GM12878 (cell line): ENCODE measurements at regions not wholly inside any gene's neighbourhood (a gene's known extent, or its start where the extent isn't known, plus 50 kb on each side); places are given as distances from the start of the nearest gene placed in this dataset.

ENCODE experiments used
- ATAC-seq: fragments of 200-7000 bp; cut with Tn5 transposase; 3 replicates; pipeline ENCODE4 v1.9.1; 2020; ENCODE audit warnings: mild to moderate bottlenecking, moderate library complexity
- BruUV-seq: library from RNA; stranded (reverse); fragments of 400-500 nt; replicated peaks from 2 replicates; lab custom pipeline; 2021; lab: Mats Ljungman, UMichigan
- CTCF ChIA-PET: fragments of 300-600 bp; sonication (Branson Sonifier 250); formaldehyde crosslinking; extraction: SDS; loops from one replicate; lab custom pipeline; 2021; ENCODE audit warnings: inconsistent platforms; lab: Yijun Ruan, JAX
- POLR2A ChIA-PET: fragments of 350-600 bp; formaldehyde crosslinking; extraction: SDS; loops from one replicate; lab custom pipeline; 2021; ENCODE audit warnings: inconsistent platforms; lab: Charles Lee
- RAD21 ChIA-PET: fragments of 300-600 bp; sonication (Branson Sonifier 250); formaldehyde crosslinking; loops from one replicate; lab custom pipeline; 2023; ENCODE audit warnings: antibody characterized with exemption; ENCODE audit not compliant: unreplicated experiment; lab: Charles Lee
- SMC1A ChIA-PET: fragments of 300-600 bp; sonication (Branson Sonifier 250); formaldehyde crosslinking; loops from one replicate; lab custom pipeline; 2023; ENCODE audit not compliant: unreplicated experiment, uncharacterized antibody; lab: Charles Lee
- DNase-seq: peaks from one replicate; pipeline ENCODE4 v3.0.0-alpha.2; 2011; ENCODE audit warnings: low read depth, low spot score
- FAIRE-seq: peaks from 3 replicates; lab custom pipeline; 2011; peaks lifted over from hg19 to GRCh38; lab: Jason Lieb, UNC
- H2AFZ ChIP-seq: 2 replicates; pipeline ENCODE4 v1.6.0; 2011; ENCODE audit warnings: low read depth, low read length, control low read depth; ENCODE audit not compliant: control insufficient read depth
- H3K27ac ChIP-seq: 2 replicates; pipeline ENCODE4 v1.5.1; 2011; ENCODE audit warnings: control low read depth; ENCODE audit not compliant: control insufficient read depth, insufficient read depth
- H3K27me3 ChIP-seq, 2 experiments: replicated peaks in 1 of 2; 2 replicates each; pipeline versions ENCODE4 v1.6.0 to v1.6.1; 2011; ENCODE audit warnings: low read length in 1 of 2; ENCODE audit not compliant: control insufficient read depth in 2 of 2, insufficient read depth in 2 of 2
- H3K36me3 ChIP-seq, 2 experiments: 2 replicates each; pipeline ENCODE4 v1.5.1; 2011; ENCODE audit warnings: low read length in 1 of 2; ENCODE audit not compliant: control insufficient read depth in 2 of 2, insufficient read depth in 2 of 2
- H3K4me1 ChIP-seq: 2 replicates; pipeline ENCODE4 v1.6.1; 2011; ENCODE audit warnings: mild to moderate bottlenecking, low read length, moderate library complexity, mixed read lengths; ENCODE audit not compliant: control insufficient read depth, insufficient read depth
- H3K4me2 ChIP-seq: 2 replicates; pipeline ENCODE4 v1.6.0; 2011; ENCODE audit warnings: control low read depth; ENCODE audit not compliant: control insufficient read depth, insufficient read depth
- H3K4me3 ChIP-seq: fragments of 200-600 bp; sonication (generic); 2 replicates; pipeline ENCODE4 v1.5.1; 2016
- H3K79me2 ChIP-seq: 2 replicates; pipeline ENCODE4 v1.6.0; 2011; ENCODE audit warnings: low read length; ENCODE audit not compliant: control insufficient read depth, insufficient read depth
- H3K9ac ChIP-seq: 2 replicates; pipeline ENCODE4 v1.8.0; 2011; ENCODE audit warnings: low read length, control low read depth, mixed read lengths; ENCODE audit not compliant: control insufficient read depth, insufficient read depth
- H3K9me3 ChIP-seq: replicated peaks from 3 replicates; pipeline ENCODE4 v1.5.1; 2011; ENCODE audit warnings: mild to moderate bottlenecking, low read length; ENCODE audit not compliant: control insufficient read depth, insufficient read depth
- H4K20me1 ChIP-seq: 2 replicates; pipeline ENCODE4 v1.6.0; 2011; ENCODE audit not compliant: control insufficient read depth, insufficient read depth
- CBX5 ChIP-seq: sonication (generic); IDR thresholded peaks from 2 replicates; pipeline ENCODE4 v1.6.1; 2016; ENCODE audit warnings: low read depth, moderate library complexity, mild to moderate bottlenecking, inconsistent platforms
- CREM ChIP-seq: IDR thresholded peaks from 2 replicates; pipeline ENCODE4 v1.6.1; 2014; ENCODE audit warnings: antibody characterized with exemption, low read depth
- E2F4 ChIP-seq: IDR thresholded peaks from 2 replicates; pipeline ENCODE4 v1.6.1; 2012; ENCODE audit warnings: low read depth, low read length, improper control_type of control experiment
- E2F8 ChIP-seq: fragments of 450-650 bp; IDR thresholded peaks from 2 replicates; pipeline ENCODE4 v1.6.1; 2018; ENCODE audit warnings: mild to moderate bottlenecking, low read depth, moderate library complexity; ENCODE audit not compliant: partially characterized antibody
- E4F1 ChIP-seq: fragments of 450-650 bp; IDR thresholded peaks from 2 replicates; pipeline ENCODE4 v1.6.1; 2018; ENCODE audit warnings: borderline replicate concordance, mild to moderate bottlenecking; ENCODE audit not compliant: partially characterized antibody
- FOXK2 ChIP-seq: fragments of 450-650 bp; IDR thresholded peaks from 2 replicates; pipeline ENCODE4 v1.6.1; 2017; ENCODE audit warnings: mild to moderate bottlenecking, moderate library complexity
- MTA3 ChIP-seq: IDR thresholded peaks from 2 replicates; pipeline ENCODE4 v1.6.1; 2012; ENCODE audit warnings: low read length, inconsistent platforms, borderline replicate concordance
- PML ChIP-seq: IDR thresholded peaks from 2 replicates; pipeline ENCODE4 v1.6.1; 2012; ENCODE audit warnings: low read length, inconsistent platforms
- POLR2A ChIP-seq: IDR thresholded peaks from 2 replicates; pipeline ENCODE4 v1.6.1; 2011; ENCODE audit warnings: low read depth, mild to moderate bottlenecking, low read length
- RFX5 ChIP-seq: IDR thresholded peaks from 2 replicates; pipeline ENCODE4 v1.6.1; 2011; ENCODE audit warnings: low read depth, low read length, improper control_type of control experiment
- SMC3 ChIP-seq: IDR thresholded peaks from 2 replicates; pipeline ENCODE4 v1.6.1; 2011; ENCODE audit warnings: low read length, improper control_type of control experiment, borderline replicate concordance
- WGBS: methylation state at CpG from one replicate; pipeline ENCODE4 v1.1.6; 2016; ENCODE audit warnings: low lambda C conversion rate; ENCODE audit not compliant: insufficient replicate concordance, insufficient coverage; ENCODE audit errors: missing lambda C conversion rate; 5-methylcytosine and 5-hydroxymethylcytosine counted together
- in situ Hi-C: fragments of 300-500 bp; cut with MboI; formaldehyde crosslinking; loops from 9 replicates; pipeline ENCODE4 v1.14.3; 2018; ENCODE audit warnings: mixed read lengths
- intact Hi-C: fragments of 100-400 bp; cut with micrococcal nuclease; formaldehyde crosslinking; loops from one replicate; pipeline ENCODE4 v1.14.2; 2022; ENCODE audit not compliant: unreplicated experiment

- DNase-seq: no peak
- Histone ChIP-seq H3K27me3 (no peaks in the 10 kb centered on the region), H3K79me2 (no peaks in the 10 kb centered on the region), H3K27ac (no peak overlapping the region), H4K20me1 (no peaks in the 10 kb centered on the region), H3K4me1 (no peaks in the 10 kb centered on the region), H3K4me3 (no peak overlapping the region), H2AFZ (no peak overlapping the region), H3K9me3 (no peaks in the 10 kb centered on the region; the same call in 2 of the 3 replicates), H3K4me2 (no peak overlapping the region), H3K9ac (no peak overlapping the region), H3K36me3 (no peaks in the 10 kb centered on the region)
- ATAC-seq: no peak
- 79% methylated on average over 11 of the region's 11 CpGs for WGBS
- FAIRE-seq: no peak
- in situ Hi-C loops (no loop called here), intact Hi-C loops (no loop called here)
- ChIA-PET SMC1A (no interaction called here), POLR2A (no interaction called here), RAD21 (no interaction called here), CTCF (no interaction called here)
- BruUV-seq: no TSS peak
- TF ChIP-seq MTA3 (no peak), E2F4 (no peak)
Measured at GRCh38 chr18:78797499-78797898, 182.1 kb upstream of the SALL3 start.

GRCh38 chr18:78798402-78799175, 181.0 kb upstream of the SALL3 start:
- Histone ChIP-seq H3K27ac (no peak overlapping the region), H2AFZ (no peak overlapping the region), H3K4me3 (no peak overlapping the region), H3K4me1 (no peaks in the 10 kb centered on the region), H3K27me3 (no peaks in the 10 kb centered on the region), H4K20me1 (no peaks in the 10 kb centered on the region), H3K4me2 (no peak overlapping the region), H3K9ac (no peak overlapping the region), H3K9me3 (no peaks in the 10 kb centered on the region; the same call in 2 of the 3 replicates), H3K36me3 (no peaks in the 10 kb centered on the region), H3K79me2 (no peaks in the 10 kb centered on the region)
- ChIA-PET POLR2A (no interaction called here), SMC1A (no interaction called here), CTCF (no interaction called here), RAD21 (no interaction called here)
- WGBS: 52% methylated on average over 29 of the region's 29 CpGs
- BruUV-seq: no TSS peak
- intact Hi-C loops (no loop called here), in situ Hi-C loops (no loop called here)
- no peak for DNase-seq
- no peak for FAIRE-seq
- no peak for ATAC-seq
- no peak for TF ChIP-seq E4F1
- TF ChIP-seq E2F8: no peak
- TF ChIP-seq FOXK2: no peak
- no peak for TF ChIP-seq CREM
- no peak for TF ChIP-seq RFX5
- TF ChIP-seq PML: no peak
- TF ChIP-seq CBX5: no peak
- TF ChIP-seq POLR2A: no peak
- no peak for TF ChIP-seq SMC3
